Kidney (tissue), 13 donors: ENCODE measurements at regions not wholly inside any gene's neighbourhood (a gene's known extent, or its start where the extent isn't known, plus 50 kb on each side); places are given as distances from the start of the nearest gene placed in this dataset.
A peak's percentile ranks its signal among the peaks of the same experiment; 100 is the strongest.

Experiments used
- DNase-seq, 5 donors: peaks; one replicate each; pipeline ENCODE4 v3.0.0-alpha.2; 2013 to 2020
- FAIRE-seq: peaks from 2 replicates; lab custom pipeline; 2012; peaks lifted over from hg19 to GRCh38; lab: Jason Lieb, UNC
- H3K27ac ChIP-seq, 2 donors: one replicate each; pipeline ENCODE4 v1.7.0; 2013; ENCODE audit warnings: low read depth in 2 of 2, low read length in 2 of 2, inconsistent platforms in 1 of 2
- H3K27me3 ChIP-seq: one replicate; pipeline ENCODE4 v1.7.1; 2013; ENCODE audit warnings: low read length, inconsistent platforms; ENCODE audit not compliant: control insufficient read depth, insufficient read depth
- H3K36me3 ChIP-seq, 3 donors: one replicate each; pipeline versions ENCODE4 v1.7.0 to v1.7.1; 2013; ENCODE audit warnings: low read length in 3 of 3, control low read depth in 1 of 3, inconsistent platforms in 1 of 3; ENCODE audit not compliant: insufficient read depth in 3 of 3, control insufficient read depth in 2 of 3
- H3K4me1 ChIP-seq, 3 donors: one replicate each; pipeline versions ENCODE4 v1.7.0 to v1.7.1; 2013; ENCODE audit warnings: low read length in 3 of 3, inconsistent platforms in 1 of 3, low read depth in 1 of 3; ENCODE audit not compliant: control insufficient read depth in 2 of 3, insufficient read depth in 2 of 3
- H3K4me3 ChIP-seq, 3 donors: one replicate each; pipeline versions ENCODE4 v1.7.0 to v1.8.1; 2013; ENCODE audit warnings: low read length in 3 of 3, control low read depth in 1 of 3, inconsistent platforms in 1 of 3
- H3K9ac ChIP-seq, 3 donors: one replicate each; pipeline versions ENCODE4 v1.7.0 to v1.7.1; 2013; ENCODE audit warnings: low read length in 3 of 3, control low read depth in 1 of 3, inconsistent platforms in 1 of 3
- H3K9me3 ChIP-seq, 3 donors: one replicate each; pipeline versions ENCODE4 v1.7.0 to v1.7.1; 2013; ENCODE audit warnings: low read length in 3 of 3, control low read depth in 1 of 3, inconsistent platforms in 1 of 3; ENCODE audit not compliant: control insufficient read depth in 2 of 3, insufficient read depth in 1 of 3
- CTCF ChIP-seq: IDR thresholded peaks from 3 replicates; pipeline ENCODE4 v1.5.1; 2012; ENCODE audit warnings: mild to moderate bottlenecking, moderate library complexity, borderline replicate concordance; ENCODE audit not compliant: insufficient read depth; ENCODE audit errors: extremely low read depth
- intact Hi-C: fragments of 100-400 bp; cut with DNase I; formaldehyde crosslinking; loops from one replicate; pipeline ENCODE4 v1.11.1; 2022
- donor health status: control.
- donor health status: control.
- donor health status: control.
- donor health status: control.
- donor health status: control.
- donor health status: DM: yes; HTN: yes; CAD: no.
- donor health status: Normal renal cell carcinoma (clear cell type).

DNA sequence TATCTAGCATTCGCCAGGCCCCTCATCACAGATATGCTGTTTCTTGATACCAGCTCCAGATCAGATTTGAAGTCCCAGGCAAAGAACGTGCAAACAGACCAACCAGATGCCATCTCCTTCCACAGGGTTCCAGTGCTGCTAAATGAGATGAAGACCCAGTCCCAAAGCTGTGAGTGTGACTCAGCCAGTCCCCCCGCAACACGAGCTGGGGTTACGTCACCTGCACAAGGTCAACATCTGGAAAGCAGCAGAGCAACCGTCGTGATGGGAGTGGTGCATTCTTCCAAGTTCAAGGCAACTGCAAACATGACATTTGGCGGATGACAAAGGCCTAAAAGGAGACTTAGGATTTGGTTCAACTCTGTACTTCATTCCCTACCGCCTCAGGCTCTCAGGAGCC lies 69.6 kb upstream of the TIAM1 start:
- no peaks in the 10 kb centered on the region for H3K9me3 ChIP-seq
- intact Hi-C loops = no loop called here
- H3K9ac ChIP-seq = no peak overlapping the region
- no peak for FAIRE-seq
- no peak overlapping the region for H3K4me3 ChIP-seq
- H3K27me3 ChIP-seq = no peaks in the 10 kb centered on the region
- DNase-seq = no peak
- H3K27ac ChIP-seq = no peak overlapping the region
- no peaks in the 10 kb centered on the region for H3K36me3 ChIP-seq
- TF ChIP-seq CTCF = no peak
- H3K4me1 ChIP-seq = peaks cover 0 to 7% (median 0%) of the 10 kb centered on the region in 3 donors

DNA sequence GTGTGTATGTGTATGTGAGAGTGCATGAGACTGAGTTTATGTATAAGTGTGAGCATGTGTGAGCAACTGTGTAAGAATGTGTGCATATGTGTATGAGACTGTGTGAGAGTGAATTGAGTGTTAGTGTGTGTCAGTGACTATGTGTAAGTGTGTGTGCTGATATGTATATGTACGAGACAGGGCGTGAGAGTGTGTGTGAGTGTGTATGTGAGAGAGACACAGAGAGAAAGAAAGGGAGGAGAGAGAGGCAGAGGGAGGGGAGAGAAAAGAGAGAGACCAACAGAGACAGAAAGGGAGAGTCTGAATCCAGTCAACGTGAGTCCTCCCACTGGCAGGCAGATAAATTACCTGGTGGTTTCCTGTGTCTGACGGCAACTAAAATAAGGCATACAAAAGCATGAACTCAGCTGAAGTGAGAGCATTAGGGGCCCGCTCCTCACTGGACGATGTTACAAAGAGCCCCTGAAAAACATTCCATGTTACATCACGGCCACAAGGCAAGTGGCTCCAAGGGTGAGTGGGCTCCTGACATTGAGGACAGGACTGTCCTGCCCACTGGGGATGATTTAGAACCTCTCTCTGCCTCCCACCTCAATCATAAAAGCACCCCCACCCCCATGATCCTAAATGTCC lies 66.6 kb upstream of the TIAM1 start:
- Histone ChIP-seq H3K36me3 (no peaks in the 10 kb centered on the region), H3K9ac (no peak overlapping the region), H3K9me3 (no peaks in the 10 kb centered on the region), H3K4me3 (no peak overlapping the region), H3K27me3 (no peaks in the 10 kb centered on the region), H3K27ac (no peak overlapping the region), H3K4me1 (peaks cover 0 to 7% (median 0%) of the 10 kb centered on the region in 3 donors)
- no peak for TF ChIP-seq CTCF
- no peak for FAIRE-seq
- intact Hi-C loops = no loop called here
- peak in 4 of 5 donors; percentile 67 to 83 (median 80) for DNase-seq

DNA sequence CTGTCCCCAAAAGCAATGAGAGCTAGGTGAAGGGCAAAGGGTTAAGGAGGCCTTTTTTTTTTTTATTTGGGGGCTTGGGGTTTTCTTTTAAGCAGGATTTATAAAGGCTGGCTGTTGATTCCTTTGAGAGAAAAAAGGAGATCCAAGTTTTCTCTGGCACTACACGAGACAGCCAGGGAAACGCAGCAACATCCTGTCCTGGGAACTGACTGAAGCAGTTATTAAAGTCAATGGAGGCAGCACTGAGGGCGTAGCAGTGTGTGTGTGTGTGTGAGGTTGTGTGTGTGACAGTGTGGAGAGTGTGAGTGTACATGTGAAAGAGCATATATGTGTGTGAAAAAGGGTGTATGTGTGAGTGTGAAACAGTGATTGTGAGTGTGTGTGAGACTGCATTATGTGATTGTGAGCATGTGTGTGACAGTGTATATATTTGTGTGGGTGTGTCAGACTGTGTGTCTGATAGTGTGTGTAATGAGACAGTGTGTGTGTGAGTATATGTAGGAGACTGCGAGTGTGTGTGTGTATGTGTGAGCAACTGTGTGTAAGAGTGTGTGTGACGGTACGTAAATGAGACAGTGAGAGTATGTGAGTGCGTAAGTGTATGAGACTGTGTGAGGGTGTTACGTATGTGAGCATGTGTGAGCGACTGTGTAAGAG lies 65.9 kb upstream of the TIAM1 start:
- peak in 1 of 5 donors; percentile 56 for DNase-seq
- H3K4me1 ChIP-seq = peaks cover 0 to 7% (median 0%) of the 10 kb centered on the region in 3 donors
- no peaks in the 10 kb centered on the region for H3K9me3 ChIP-seq
- intact Hi-C loops = no loop called here
- no peak overlapping the region for H3K27ac ChIP-seq
- H3K27me3 ChIP-seq = no peaks in the 10 kb centered on the region
- H3K4me3 ChIP-seq = no peak overlapping the region
- TF ChIP-seq CTCF = no peak
- no peaks in the 10 kb centered on the region for H3K36me3 ChIP-seq
- no peak for FAIRE-seq
- H3K9ac ChIP-seq = no peak overlapping the region
